SK-N-MC (cell line): ENCODE measurements at regions not wholly inside any gene's neighbourhood (a gene's known extent, or its start where the extent isn't known, plus 50 kb on each side); places are given as distances from the start of the nearest gene placed in this dataset.

ENCODE experiments used
- DNase-seq: peaks from one replicate; pipeline ENCODE4 v3.0.0-alpha.2; 2011; ENCODE audit warnings: low read depth, low spot score
- H3K27ac ChIP-seq: fragments of 200-600 bp; sonication (generic); 2 replicates; pipeline ENCODE4 v1.5.1; 2016; ENCODE audit warnings: mixed run types
- H3K36me3 ChIP-seq: fragments of 200-600 bp; sonication (generic); 2 replicates; pipeline ENCODE4 v1.6.1; 2017; ENCODE audit warnings: antibody characterized with exemption, low read length, mixed read lengths; ENCODE audit not compliant: insufficient read depth
- H3K4me3 ChIP-seq: fragments of 200-600 bp; sonication (generic); 2 replicates; pipeline ENCODE4 v1.5.1; 2016
- H3K9ac ChIP-seq: fragments of 200-600 bp; sonication (generic); 2 replicates; pipeline ENCODE4 v1.8.0; 2017; ENCODE audit warnings: mixed run types, mixed read lengths; ENCODE audit not compliant: insufficient read length
- H3K9me3 ChIP-seq: fragments of 200-600 bp; sonication (generic); 2 replicates; pipeline ENCODE4 v1.6.1; 2017; ENCODE audit warnings: low read depth, mild to moderate bottlenecking, antibody characterized with exemption, low read length, moderate library complexity, mixed read lengths
- EZH2 ChIP-seq: fragments of 200-600 bp; sonication (generic); IDR thresholded peaks from one replicate; pipeline ENCODE4 v1.6.1; 2017; ENCODE audit warnings: antibody characterized with exemption
- FOXP2 ChIP-seq: optimal IDR thresholded peaks from 2 replicates; pipeline ENCODE3; 2011; ENCODE audit warnings: mild to moderate bottlenecking, moderate library complexity; ENCODE audit not compliant: insufficient read depth; ENCODE audit errors: extremely low read length, control extremely low read depth
- POLR2AphosphoS5 ChIP-seq: IDR thresholded peaks from 2 replicates; pipeline ENCODE4 v1.6.1; 2012; ENCODE audit warnings: mild to moderate bottlenecking, low read depth, low read length, borderline replicate concordance

DNA sequence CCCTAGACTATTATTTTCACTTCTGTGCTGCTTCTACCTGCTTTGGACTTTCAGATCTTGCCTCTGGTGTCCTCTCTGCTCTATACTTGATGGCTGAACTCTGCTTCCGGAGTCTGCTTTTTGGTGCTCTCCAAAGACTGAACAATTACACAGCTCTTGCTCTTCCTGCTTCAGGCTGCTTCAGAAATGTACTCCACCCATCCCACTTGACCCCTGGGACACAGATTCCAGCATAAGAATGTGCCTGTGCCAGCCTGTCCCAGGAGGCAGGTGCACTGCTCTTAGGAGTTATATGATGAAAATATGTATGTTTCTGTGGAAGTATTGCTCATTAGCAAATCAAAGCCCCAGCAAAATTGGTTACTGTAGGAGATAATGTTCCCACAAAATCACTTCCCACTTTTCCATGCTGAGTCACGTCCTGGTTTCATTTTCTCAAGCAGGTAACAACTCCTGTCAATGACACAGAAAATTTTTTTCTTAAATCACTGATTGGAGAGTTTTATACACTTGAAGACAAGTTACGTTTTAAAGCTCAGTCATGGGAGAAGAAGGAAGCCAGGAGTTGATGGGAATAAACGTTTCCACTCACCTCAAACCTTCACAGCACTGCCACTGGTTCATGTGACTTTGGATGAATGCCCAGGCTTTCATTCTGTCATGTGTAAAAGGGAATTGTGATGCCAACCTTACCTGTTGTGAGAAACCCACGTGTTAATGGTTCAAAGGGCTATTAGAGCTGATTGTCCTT lies 239.4 kb upstream of the ZPLD1 start:
- TF ChIP-seq EZH2 (no peak), POLR2AphosphoS5 (no peak), FOXP2 (no peak)
- H3K4me3 ChIP-seq: no peak overlapping the region
- H3K27ac ChIP-seq: no peak overlapping the region
- H3K36me3 ChIP-seq: no peaks in the 10 kb centered on the region
- no peak overlapping the region for H3K9ac ChIP-seq
- no peaks in the 10 kb centered on the region for H3K9me3 ChIP-seq
- no peak for DNase-seq

DNA sequence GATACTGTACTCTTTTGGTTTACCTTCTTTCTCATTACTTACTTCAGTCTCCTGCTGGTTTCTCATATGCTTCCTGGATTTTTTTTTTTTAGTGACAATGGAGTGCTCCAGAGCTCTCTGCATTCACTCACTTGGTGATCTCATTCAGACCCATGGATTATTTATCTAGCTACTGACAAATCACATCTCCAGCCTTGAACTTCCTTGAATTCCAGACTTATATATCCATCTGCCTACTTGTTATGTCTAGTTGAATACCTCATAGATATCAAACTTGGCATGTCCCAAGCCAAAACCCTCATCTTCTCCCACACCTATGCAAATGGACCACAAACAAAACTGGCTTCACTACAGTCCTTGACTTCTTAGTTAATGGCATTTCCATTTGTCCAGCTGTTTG lies 234.7 kb upstream of the ZPLD1 start:
- DNase-seq: no peak
- Histone ChIP-seq H3K4me3 (no peak overlapping the region), H3K27ac (no peak overlapping the region), H3K9me3 (no peaks in the 10 kb centered on the region), H3K9ac (no peak overlapping the region), H3K36me3 (no peaks in the 10 kb centered on the region)
- TF ChIP-seq FOXP2: no peak
- no peak for TF ChIP-seq EZH2
- no peak for TF ChIP-seq POLR2AphosphoS5

DNA sequence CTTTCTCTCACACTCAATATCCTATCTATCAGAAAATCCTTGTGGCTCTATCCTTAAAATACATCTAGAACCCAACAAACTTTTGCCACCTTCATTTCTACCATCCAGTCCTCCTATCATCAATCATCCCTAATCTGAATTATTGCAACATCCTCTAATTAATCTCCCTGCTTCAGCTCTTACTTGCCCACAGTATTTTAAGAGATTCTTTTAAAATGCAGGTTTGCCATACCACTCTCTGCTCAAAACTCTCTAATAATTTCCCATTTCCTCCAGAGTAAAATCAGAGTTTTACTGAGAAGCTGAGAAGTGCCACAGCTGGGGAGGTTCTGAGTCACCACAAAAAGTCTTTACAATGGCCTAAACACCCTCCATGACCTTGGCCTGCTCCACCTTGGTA lies 234.3 kb upstream of the ZPLD1 start:
- Histone ChIP-seq H3K9ac (no peak overlapping the region), H3K36me3 (no peaks in the 10 kb centered on the region), H3K27ac (no peak overlapping the region), H3K9me3 (no peaks in the 10 kb centered on the region), H3K4me3 (no peak overlapping the region)
- no peak for TF ChIP-seq EZH2
- no peak for TF ChIP-seq FOXP2
- no peak for TF ChIP-seq POLR2AphosphoS5
- DNase-seq: no peak

DNA sequence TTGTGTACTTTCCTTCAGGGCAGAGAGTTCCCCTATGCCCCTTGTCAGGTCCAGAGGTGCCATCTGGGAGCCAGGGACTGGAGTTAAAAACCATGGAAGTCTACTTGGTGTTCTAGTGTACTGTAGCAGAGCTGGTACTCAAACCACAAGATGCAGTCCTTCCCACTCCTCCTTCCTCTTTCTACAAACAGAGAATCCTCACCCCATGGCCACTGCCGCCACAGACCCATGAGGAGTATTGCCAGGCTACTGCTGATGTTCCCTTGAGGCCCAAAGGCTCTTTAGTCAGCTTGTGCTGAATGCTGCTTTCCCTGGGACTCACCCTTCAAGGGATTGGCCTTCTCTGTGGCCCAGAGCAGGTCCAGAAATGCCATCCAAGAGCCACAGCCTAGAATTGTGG lies 229.2 kb upstream of the ZPLD1 start:
- no peaks in the 10 kb centered on the region for H3K36me3 ChIP-seq
- DNase-seq: no peak
- H3K27ac ChIP-seq: no peak overlapping the region
- no peaks in the 10 kb centered on the region for H3K9me3 ChIP-seq
- H3K4me3 ChIP-seq: no peak overlapping the region
- H3K9ac ChIP-seq: no peak overlapping the region
- TF ChIP-seq POLR2AphosphoS5 (no peak), EZH2 (no peak), FOXP2 (no peak)

DNA sequence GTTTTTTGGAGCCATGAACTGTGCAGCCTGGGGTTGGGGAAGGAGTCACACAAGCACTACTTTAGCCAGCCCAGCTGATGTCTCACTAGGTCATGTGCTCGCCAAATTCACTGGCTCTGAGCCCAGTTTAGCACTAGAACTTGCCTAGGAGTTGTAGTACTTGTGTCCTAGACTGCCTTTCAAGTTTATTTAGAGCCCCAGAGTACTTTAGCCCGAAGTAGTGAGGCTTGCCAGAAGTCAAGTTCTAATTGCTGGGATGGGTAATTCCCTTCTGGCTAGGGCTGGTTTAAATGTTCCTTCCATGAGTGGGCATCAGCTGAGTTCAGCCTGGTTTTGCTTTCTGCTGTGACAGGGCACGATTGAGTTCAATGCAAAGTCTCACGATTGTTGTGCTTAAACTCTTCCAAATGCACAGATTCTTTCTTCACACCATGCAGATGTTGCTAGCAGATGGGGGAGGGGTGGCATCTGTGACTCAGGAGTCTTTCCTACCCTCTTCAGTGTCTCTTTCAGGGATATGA lies 228.2 kb upstream of the ZPLD1 start:
- Histone ChIP-seq H3K36me3 (no peaks in the 10 kb centered on the region), H3K9ac (no peak overlapping the region), H3K4me3 (no peak overlapping the region), H3K27ac (no peak overlapping the region), H3K9me3 (no peaks in the 10 kb centered on the region)
- no peak for DNase-seq
- no peak for TF ChIP-seq FOXP2

DNA sequence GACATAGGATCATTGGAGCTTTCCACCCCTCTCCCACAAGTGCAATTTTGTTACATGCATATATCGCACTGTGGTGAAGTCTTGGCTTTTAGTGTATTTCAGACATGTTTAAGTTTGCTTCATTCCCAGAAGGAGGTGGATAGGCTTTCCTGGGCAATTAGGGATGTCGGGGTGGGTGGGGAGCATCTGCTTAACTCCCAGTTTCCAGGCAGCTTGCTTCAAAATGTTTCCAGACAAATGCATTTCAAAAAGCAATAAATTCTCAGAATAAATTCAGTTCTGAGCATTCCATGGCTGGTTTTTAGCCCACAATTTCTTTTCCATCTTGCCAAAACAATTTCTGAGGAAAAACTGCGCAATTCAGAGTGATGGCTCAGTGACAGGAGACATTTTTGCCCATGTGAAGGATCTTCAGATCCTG lies 227.7 kb upstream of the ZPLD1 start:
- no peak overlapping the region for H3K27ac ChIP-seq

DNA sequence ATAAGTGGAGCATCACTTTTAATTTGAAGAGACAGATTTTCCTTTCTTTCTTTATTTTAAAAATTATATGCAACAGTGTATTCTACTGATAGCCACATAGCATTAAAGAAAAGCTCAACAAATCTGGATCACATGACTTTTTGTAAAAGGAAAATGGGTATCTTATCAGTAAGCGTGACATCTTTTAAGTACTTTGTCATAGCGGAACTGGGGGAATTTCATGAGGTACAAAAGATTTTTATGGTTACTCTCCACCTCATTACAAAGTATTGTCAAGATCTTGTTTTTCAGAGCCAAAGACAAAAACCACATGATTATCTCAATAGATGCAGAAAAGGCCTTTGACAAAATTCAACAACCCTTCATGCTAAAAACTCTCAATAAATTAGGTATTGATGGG lies 219.6 kb upstream of the ZPLD1 start:
- DNase-seq: no peak
- no peak overlapping the region for H3K4me3 ChIP-seq
- H3K9me3 ChIP-seq: no peaks in the 10 kb centered on the region
- no peaks in the 10 kb centered on the region for H3K36me3 ChIP-seq
- no peak for TF ChIP-seq FOXP2
- TF ChIP-seq EZH2: no peak
- TF ChIP-seq POLR2AphosphoS5: no peak
- H3K27ac ChIP-seq: no peak overlapping the region
- no peak overlapping the region for H3K9ac ChIP-seq

More for the DNA sequence above, 227.7 kb upstream of the ZPLD1 start:
- Histone ChIP-seq H3K4me3 (no peak overlapping the region), H3K9me3 (no peaks in the 10 kb centered on the region), H3K36me3 (no peaks in the 10 kb centered on the region), H3K9ac (no peak overlapping the region)
- TF ChIP-seq EZH2 (no peak), POLR2AphosphoS5 (no peak), FOXP2 (no peak)
- DNase-seq: no peak

DNA sequence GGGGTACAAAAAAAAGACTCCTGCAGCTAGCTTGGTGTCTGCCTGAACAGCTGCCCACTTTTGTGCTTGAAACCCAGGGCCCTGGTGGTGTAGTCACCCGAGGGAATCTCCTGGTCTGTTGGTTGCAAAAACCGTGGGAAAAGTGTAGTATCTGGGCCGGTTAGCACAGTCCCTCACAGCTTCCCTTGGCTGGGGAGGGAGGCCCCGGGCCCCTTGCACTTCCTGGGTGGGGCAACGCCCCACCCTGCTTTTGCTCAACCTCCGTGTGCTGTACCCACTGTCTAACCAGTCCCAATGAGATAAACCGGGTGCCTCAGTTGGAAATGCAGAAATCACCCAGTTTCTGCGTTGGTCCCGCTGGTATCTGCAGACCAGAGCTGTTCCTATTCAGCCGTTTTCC lies 211.7 kb upstream of the ZPLD1 start:
- Histone ChIP-seq H3K4me3 (no peak overlapping the region), H3K9me3 (no peaks in the 10 kb centered on the region), H3K9ac (no peak overlapping the region), H3K36me3 (no peaks in the 10 kb centered on the region), H3K27ac (no peak overlapping the region)
- TF ChIP-seq POLR2AphosphoS5 (no peak), EZH2 (no peak), FOXP2 (no peak)
- DNase-seq: no peak

DNA sequence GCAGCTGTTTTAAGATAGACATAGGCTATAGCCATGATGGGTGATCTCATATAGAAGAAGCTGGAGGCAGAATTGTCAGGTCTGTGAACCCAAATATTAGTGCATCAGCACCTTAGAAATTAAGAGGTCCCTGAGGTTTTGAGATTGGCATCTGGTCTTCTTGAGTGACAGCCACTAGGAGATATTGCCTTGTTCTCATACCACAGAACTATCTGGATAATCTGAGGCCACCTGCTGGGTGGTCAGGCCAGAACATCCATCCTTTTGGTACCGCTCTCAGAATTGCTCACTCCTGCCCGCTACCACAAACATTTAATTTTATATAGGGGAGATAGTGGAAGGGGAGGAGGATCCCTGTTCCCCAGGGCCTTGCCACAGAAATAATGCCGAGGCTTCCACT lies 210.6 kb upstream of the ZPLD1 start:
- no peaks in the 10 kb centered on the region for H3K9me3 ChIP-seq
- no peak for DNase-seq
- TF ChIP-seq POLR2AphosphoS5 (no peak), FOXP2 (no peak), EZH2 (no peak)
- no peak overlapping the region for H3K4me3 ChIP-seq
- H3K36me3 ChIP-seq: no peaks in the 10 kb centered on the region
- H3K9ac ChIP-seq: no peak overlapping the region
- no peak overlapping the region for H3K27ac ChIP-seq
